ENCODE measurements at regions not wholly inside any gene's neighbourhood (a gene's known extent, or its start where the extent isn't known, plus 50 kb on each side); places are given as distances from the start of the nearest gene placed in this dataset.
"Not testable (repeated sequence)": the region's sequence is repeated elsewhere in the genome, so short reads cannot be mapped to it uniquely, and the experiment has no call there.

GRCh38 chr6:134544737-134545136, 226.8 kb upstream of the SGK1 start:
- no peak for DNase-seq

DNA sequence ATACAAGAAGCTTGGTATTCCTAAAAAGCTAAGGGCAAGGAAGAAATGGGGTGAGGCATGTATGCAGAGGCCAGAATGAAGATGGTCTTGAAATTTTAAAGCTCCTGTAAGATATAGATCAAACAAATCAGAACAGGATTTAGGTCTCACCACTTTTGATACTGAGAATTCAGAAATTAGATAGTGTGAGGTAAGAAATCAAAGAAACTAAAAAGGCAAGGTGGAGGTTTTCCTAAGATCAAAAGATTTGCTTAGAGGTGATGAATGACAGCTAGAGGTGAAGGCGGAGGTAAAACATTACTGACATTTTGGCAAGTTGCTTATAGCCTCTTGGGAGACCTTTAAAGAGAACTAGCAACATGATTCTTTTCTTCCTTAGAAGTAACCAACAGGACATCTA, 225.2 kb upstream of the SGK1 start:
- DNase-seq: no peak

GRCh38 chr6:134541001-134541400, 223.1 kb upstream of the SGK1 start:
- DNase-seq: no peak

DNA sequence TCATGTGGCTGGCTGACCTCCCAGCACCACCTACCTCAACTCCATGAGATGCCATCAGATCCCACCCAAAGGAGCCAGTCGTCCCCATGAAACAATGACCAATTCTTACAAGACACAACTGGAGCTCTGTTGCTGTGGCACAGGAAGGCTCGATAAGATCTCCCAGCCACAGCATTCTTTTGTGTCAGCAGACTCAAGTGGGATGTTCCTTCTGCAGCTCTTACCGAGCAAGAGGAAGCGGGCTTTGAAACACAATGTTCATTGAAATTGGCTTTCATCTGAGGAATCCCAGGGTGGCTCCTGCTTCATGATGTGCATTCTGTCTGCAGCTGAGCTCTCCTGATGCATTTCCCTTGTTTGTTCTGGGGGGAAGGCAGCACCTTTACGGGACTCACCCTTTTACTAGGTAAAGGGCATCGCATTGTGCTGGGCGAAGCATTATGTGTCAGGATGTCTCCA, 222.0 kb upstream of the SGK1 start:
- DNase-seq: no peak

DNA sequence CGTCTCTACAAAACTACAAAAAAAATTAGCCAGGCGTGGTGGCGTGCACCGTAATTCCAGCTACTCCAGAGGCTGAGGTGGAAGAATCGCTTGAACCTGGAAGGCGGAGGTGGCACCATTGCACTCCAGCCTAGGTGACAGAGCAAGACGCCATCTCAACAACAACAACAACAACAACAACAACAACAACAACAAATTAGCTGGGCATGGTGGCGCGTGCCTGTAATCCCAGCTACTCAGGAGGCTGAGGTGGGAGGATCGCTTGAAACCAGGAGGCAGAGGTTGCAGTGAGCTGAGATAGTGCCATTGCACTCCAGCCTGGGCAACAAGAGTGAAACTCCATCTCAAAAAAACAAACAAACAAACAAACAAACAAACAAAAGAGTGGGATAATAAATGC, 219.9 kb upstream of the SGK1 start:
- DNase-seq: not testable (repeated sequence)

GRCh38 chr6:134537146-134537555, 219.2 kb upstream of the SGK1 start:
- no peak for DNase-seq

- DNase-seq: no peak
Measured at GRCh38 chr6:134535831-134536230, 217.9 kb upstream of the SGK1 start.

GRCh38 chr6:134534708-134535149, 216.8 kb upstream of the SGK1 start:
- DNase-seq: no peak

DNA sequence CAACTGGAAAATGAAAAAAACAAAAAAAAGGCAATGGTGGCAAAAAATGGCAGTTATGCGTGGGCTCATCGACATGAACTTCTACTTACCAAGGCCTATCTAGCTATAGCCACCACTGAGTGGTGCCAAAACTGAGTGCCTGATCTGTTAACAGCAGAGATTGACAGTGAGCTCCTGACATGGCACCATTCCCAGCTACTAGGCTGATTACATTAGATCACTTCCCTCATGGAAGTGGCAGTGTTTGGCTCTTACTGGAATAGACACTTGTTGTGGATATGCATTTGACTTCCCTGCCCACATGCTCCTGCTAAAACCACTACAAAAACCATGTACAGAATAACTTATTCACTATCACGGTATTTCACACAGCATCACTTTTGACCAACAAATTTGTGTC, 216.1 kb upstream of the SGK1 start:
- DNase-seq: no peak

- no peak for DNase-seq
Measured at GRCh38 chr6:134532694-134533624, 215.0 kb upstream of the SGK1 start.

- DNase-seq: no peak
Measured at GRCh38 chr6:134531611-134532010, 213.7 kb upstream of the SGK1 start.

- no peak for DNase-seq
Measured at GRCh38 chr6:134531188-134531551, 213.3 kb upstream of the SGK1 start.

DNA sequence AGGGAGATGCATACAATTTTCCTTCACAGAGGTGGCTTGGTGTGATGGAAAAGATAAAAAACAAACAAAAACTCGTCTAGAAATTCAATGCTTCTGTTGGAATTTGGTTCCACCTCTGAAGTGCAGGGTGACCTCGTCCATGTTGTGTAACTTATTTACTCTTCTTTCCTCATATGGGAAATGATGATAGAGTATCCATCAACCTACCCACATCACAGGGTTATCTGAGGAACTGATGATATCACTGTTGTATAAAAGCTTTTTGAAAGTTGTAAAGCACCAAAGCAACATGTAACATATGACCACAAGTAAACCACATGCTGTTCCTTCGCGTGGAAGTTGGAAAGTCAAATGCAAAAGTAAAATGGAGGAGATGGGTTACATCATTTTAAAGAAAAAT, 212.0 kb upstream of the SGK1 start:
- no peak for DNase-seq

GRCh38 chr6:134529305-134529704, 211.4 kb upstream of the SGK1 start:
- DNase-seq: no peak

GRCh38 chr6:134527108-134527787, 209.3 kb upstream of the SGK1 start:
- DNase-seq: no peak

DNA sequence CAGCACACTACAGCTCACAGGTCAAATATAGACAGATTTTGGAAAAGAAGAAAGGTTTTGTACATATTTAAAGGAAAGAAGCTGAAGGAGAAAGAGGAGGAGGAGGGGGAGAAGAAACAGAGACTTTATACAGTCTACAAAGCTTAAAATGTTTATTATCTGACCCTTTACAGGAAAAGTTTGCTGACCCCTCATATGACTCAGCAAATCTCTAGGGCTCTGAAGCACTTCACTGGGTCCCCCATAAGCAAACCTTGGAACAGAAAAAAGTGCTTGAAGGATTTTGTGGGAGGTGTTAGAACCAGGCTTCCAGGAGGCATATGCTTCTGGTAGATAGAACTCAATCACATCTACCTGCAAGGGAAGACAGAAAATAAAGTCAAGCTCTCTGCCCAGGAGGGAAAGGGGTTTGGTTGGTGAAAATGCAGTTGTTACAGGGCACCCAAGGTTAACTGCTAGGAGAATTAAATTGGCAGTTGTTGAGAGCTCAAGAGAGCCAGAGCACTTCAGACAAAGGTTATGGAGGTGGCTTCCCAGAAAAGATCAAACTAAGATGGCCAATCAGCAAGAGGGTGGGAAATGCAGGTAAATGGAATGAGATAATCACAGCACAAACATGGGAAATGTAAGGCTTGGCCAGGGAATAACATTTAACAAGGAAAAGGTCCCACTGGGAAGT, 207.4 kb upstream of the SGK1 start:
- no peak for DNase-seq

DNA sequence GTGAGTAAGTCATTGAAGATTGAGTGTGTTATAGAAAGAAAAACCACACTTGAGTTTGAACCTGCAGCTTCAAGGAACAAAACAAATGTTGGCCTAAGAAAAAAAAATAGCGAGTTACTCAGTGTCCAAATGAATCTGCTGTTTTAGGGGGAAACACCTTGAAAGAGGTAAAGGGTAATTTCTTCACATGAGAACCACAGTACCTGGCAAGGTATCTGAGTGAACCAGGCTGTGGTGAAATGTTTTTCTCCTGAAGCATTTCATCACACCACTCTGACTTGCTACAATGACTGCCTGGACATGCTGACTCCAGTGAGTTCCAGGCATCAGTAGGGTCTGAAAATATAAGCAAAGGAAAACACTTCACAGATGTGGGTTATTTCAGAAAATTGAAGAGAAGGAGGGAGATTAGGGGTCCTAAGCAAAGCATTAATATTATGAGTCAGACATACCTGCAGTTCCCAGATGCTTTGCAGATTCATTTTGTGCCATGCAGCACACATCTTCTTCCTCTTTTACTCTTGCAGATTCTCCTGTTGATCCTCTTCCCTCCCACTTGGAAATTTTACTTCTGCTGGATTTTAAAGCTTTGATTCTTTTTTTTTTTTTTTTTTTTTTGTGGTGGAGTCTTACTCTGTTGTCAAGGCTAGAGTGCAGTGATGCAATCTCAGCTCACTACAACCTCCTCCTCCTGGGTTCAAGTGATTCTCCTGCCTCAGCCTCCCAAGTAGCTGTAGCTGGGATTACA, 206.2 kb upstream of the SGK1 start:
- no peak for DNase-seq

GRCh38 chr6:134523051-134523450, 205.1 kb upstream of the SGK1 start:
- no peak for DNase-seq

GRCh38 chr6:134521116-134521501, 203.2 kb upstream of the SGK1 start:
- DNase-seq: no peak

GRCh38 chr6:134520181-134521115, 202.5 kb upstream of the SGK1 start:
- DNase-seq: no peak

- DNase-seq: peak; percentile 25
Measured at GRCh38 chr6:134519465-134519864, 201.6 kb upstream of the SGK1 start.

GRCh38 chr6:134517868-134518267, 200.0 kb upstream of the SGK1 start:
- DNase-seq: no peak
